Common myeloid progenitor, CD34-positive (primary cell): ENCODE measurements at regions not wholly inside any gene's neighbourhood (a gene's known extent, or its start where the extent isn't known, plus 50 kb on each side); places are given as distances from the start of the nearest gene placed in this dataset.

ENCODE experiments used
- CTCF ChIA-PET: fragments of 350-600 bp; sonication (Branson Sonifier 250); formaldehyde crosslinking; loops from one replicate; lab custom pipeline; 2021; ENCODE audit warnings: antibody characterized with exemption; lab: Charles Lee
- POLR2A ChIA-PET: fragments of 350-600 bp; sonication (Branson Sonifier 250); formaldehyde crosslinking; loops from one replicate; lab custom pipeline; 2021; ENCODE audit warnings: antibody characterized with exemption; lab: Charles Lee
- DNase-seq, 3 donors: peaks; one replicate each; pipeline versions ENCODE4 v3.0.0 to v3.0.0-alpha.2; 2013
- H3K27ac ChIP-seq, 2 experiments: 1 replicate in 1 of 2; 2 replicates in 1 of 2; pipeline ENCODE4 v1.7.0; 2013; ENCODE audit warnings: inconsistent platforms in 2 of 2, low read length in 2 of 2, mild to moderate bottlenecking in 2 of 2, low read depth in 1 of 2, moderate library complexity in 1 of 2; ENCODE audit not compliant: severe bottlenecking in 2 of 2, insufficient read depth in 1 of 2, poor library complexity in 1 of 2
- H3K27me3 ChIP-seq, 5 experiments: replicated peaks in 2 of 5; 1 replicate in 3 of 5; 2 replicates in 2 of 5; pipeline versions ENCODE4 v1.6.1 to v1.7.0; 2013; ENCODE audit warnings: low read length in 4 of 5, mild to moderate bottlenecking in 2 of 5, moderate library complexity in 2 of 5, inconsistent platforms in 1 of 5; ENCODE audit not compliant: insufficient read depth in 5 of 5, control insufficient read depth in 4 of 5
- H3K36me3 ChIP-seq, 4 experiments: 1 replicate in 2 of 4; 2 replicates in 2 of 4; pipeline versions ENCODE4 v1.6.1 to v1.7.0; 2013; ENCODE audit warnings: low read length in 3 of 4, control low read depth in 1 of 4, mild to moderate bottlenecking in 1 of 4; ENCODE audit not compliant: control insufficient read depth in 4 of 4, insufficient read depth in 4 of 4
- H3K4me1 ChIP-seq, 4 experiments: 1 replicate in 3 of 4; 2 replicates in 1 of 4; pipeline versions ENCODE4 v1.6.1 to v1.7.1; 2013; ENCODE audit warnings: low read length in 3 of 4, mild to moderate bottlenecking in 3 of 4, control low read depth in 1 of 4, inconsistent platforms in 1 of 4, moderate library complexity in 1 of 4; ENCODE audit not compliant: control insufficient read depth in 4 of 4, insufficient read depth in 4 of 4; ENCODE audit errors: control extremely low read depth in 1 of 4
- H3K4me3 ChIP-seq, 7 experiments: 1 replicate in 4 of 7; 2 replicates in 3 of 7; pipeline versions ENCODE4 v1.5.1 to v1.7.0; 2013; ENCODE audit warnings: mild to moderate bottlenecking in 7 of 7, low read length in 6 of 7, moderate library complexity in 6 of 7, inconsistent platforms in 2 of 7, low read depth in 2 of 7, control low read depth in 1 of 7; ENCODE audit not compliant: insufficient read depth in 4 of 7, control insufficient read depth in 1 of 7; ENCODE audit errors: extremely low read depth in 1 of 7
- H3K9me3 ChIP-seq, 5 experiments: 1 replicate in 4 of 5; 2 replicates in 1 of 5; pipeline versions ENCODE4 v1.6.1 to v1.7.1; 2013; ENCODE audit warnings: low read length in 4 of 5, mild to moderate bottlenecking in 2 of 5, inconsistent platforms in 1 of 5, low read depth in 1 of 5, moderate library complexity in 1 of 5; ENCODE audit not compliant: control insufficient read depth in 4 of 5, insufficient read depth in 2 of 5; ENCODE audit errors: control extremely low read depth in 1 of 5
- WGBS: methylation state at CpG from one replicate; pipeline ENCODE4 v1.1.5; 2013; ENCODE audit not compliant: insufficient coverage; 5-methylcytosine and 5-hydroxymethylcytosine counted together

DNA sequence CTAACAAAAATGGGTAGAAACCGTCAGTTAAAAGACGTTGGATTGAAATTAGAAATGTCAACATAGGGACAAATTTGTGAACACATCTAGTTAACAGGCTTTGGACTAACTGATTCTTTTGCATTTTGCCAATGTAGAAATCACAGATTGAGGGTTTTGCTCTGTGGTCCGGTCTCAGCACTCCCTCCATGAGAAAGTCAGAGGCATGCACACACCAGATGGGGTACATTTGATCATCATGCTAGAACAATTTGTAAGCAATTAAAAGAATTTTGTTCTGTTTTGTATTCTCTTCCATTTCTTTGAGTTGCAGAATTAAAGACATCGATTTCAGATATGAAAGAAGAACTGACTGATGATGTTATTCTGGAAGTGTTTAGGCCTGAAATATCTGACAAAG, 179.1 kb upstream of the CCDC68 start:
- H3K9me3 ChIP-seq: no peaks in the 10 kb centered on the region
- H3K4me1 ChIP-seq: no peaks in the 10 kb centered on the region
- H3K27me3 ChIP-seq: peaks cover 0 to 11% (median 0%) of the 10 kb centered on the region in 5 experiments
- H3K4me3 ChIP-seq: no peak overlapping the region
- 92% methylated on average over 4 of the region's 4 CpGs for WGBS
- no peak for DNase-seq
- CTCF ChIA-PET: no interaction called here
- no peak overlapping the region for H3K27ac ChIP-seq
- H3K36me3 ChIP-seq: no peaks in the 10 kb centered on the region
- POLR2A ChIA-PET: no interaction called here

- Histone ChIP-seq H3K9me3 (no peaks in the 10 kb centered on the region), H3K4me1 (no peaks in the 10 kb centered on the region), H3K27ac (no peak overlapping the region), H3K4me3 (no peak overlapping the region), H3K36me3 (no peaks in the 10 kb centered on the region), H3K27me3 (peaks cover 0 to 11% (median 0%) of the 10 kb centered on the region in 5 experiments)
- 100% methylated on average over 1 of the region's 2 CpGs for whole genome bisulfite sequencing
- ChIA-PET POLR2A (no interaction called here), CTCF (no interaction called here)
- no peak for DNase-seq
Observed at GRCh38 chr18:55137602-55138001, 178.3 kb upstream of the CCDC68 start.

- ChIA-PET POLR2A (no interaction called here), CTCF (no interaction called here)
- no peaks in the 10 kb centered on the region for H3K9me3 ChIP-seq
- H3K4me1 ChIP-seq: no peaks in the 10 kb centered on the region
- peaks cover 0 to 11% (median 0%) of the 10 kb centered on the region in 5 experiments for H3K27me3 ChIP-seq
- no peak overlapping the region for H3K4me3 ChIP-seq
- no peak overlapping the region for H3K27ac ChIP-seq
- no peaks in the 10 kb centered on the region for H3K36me3 ChIP-seq
- WGBS: 100% methylated on average over 5 of the region's 7 CpGs
- no peak for DNase-seq
Observed at GRCh38 chr18:55136864-55137263, 177.6 kb upstream of the CCDC68 start.

DNA sequence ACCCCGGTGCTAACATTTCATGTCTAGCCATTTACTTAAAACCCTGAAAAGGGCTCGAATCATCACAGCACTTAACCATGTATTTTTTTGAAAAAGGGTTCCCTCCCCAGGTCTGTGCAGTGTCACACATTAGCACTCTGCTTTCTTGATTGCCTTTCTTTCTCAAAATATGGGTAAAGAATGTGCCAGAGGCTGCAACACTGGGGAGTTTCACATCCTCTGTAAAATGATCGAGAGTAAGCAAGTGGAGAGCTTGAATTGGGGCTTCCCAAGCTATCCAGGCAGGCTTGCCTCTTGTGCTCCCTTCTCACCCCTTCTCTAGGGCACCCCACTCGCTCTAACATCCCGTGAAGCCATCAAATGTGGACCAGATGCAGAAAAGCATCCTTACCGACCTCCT, 177.0 kb upstream of the CCDC68 start:
- WGBS: 91% methylated on average over 6 of the region's 6 CpGs
- ChIA-PET CTCF (no interaction called here), POLR2A (no interaction called here)
- Histone ChIP-seq H3K4me3 (no peak overlapping the region), H3K36me3 (no peaks in the 10 kb centered on the region), H3K27ac (no peak overlapping the region), H3K4me1 (no peaks in the 10 kb centered on the region), H3K27me3 (peaks cover 0 to 11% (median 0%) of the 10 kb centered on the region in 5 experiments), H3K9me3 (no peaks in the 10 kb centered on the region)
- DNase-seq: no peak

GRCh38 chr18:55133378-55133777, 174.1 kb upstream of the CCDC68 start:
- Histone ChIP-seq H3K27ac (no peak overlapping the region), H3K9me3 (no peaks in the 10 kb centered on the region), H3K4me3 (no peak overlapping the region), H3K36me3 (no peaks in the 10 kb centered on the region), H3K27me3 (peaks cover 0 to 11% (median 0%) of the 10 kb centered on the region in 5 experiments), H3K4me1 (no peaks in the 10 kb centered on the region)
- 100% methylated on average over 6 of the region's 6 CpGs for WGBS
- ChIA-PET CTCF (no interaction called here), POLR2A (no interaction called here)
- no peak for DNase-seq

GRCh38 chr18:55128437-55128836, 169.2 kb upstream of the CCDC68 start:
- Histone ChIP-seq H3K27ac (no peak overlapping the region), H3K36me3 (no peaks in the 10 kb centered on the region), H3K4me1 (no peaks in the 10 kb centered on the region), H3K4me3 (no peak overlapping the region), H3K9me3 (no peaks in the 10 kb centered on the region), H3K27me3 (no peaks in the 10 kb centered on the region)
- ChIA-PET CTCF (no interaction called here), POLR2A (no interaction called here)
- no peak for DNase-seq
- 100% methylated on average over 1 of the region's 3 CpGs for WGBS

DNA sequence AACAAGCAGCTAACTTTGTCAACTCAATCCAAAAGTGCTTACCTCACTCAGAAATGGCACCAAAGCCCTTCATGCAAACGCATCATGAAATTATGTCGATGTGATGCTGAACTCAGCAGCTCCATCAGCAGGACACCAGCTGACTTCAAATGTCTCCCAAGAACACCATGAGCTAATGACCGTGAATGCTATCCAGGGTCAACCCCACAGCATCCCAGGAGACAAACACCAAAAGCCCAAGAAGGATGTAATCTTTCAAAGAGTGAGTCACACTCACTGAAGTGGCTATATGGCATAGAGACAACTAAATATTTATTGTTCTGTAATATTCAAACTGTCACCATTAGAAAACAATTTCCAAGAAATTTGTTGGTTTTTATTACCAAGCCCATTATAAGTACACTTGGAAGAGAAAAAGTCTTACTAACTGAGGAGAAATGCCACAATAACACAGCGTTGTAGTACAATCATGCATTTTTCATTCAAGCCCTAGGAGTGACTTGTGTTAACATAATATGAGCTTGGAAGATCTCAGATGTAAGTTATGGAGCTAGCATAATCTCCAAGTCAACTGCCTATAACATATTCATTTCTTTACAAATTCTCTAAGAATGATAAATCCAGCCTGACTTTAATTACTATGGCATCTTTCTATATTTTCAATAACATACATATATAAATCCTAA, 165.0 kb upstream of the CCDC68 start:
- 100% methylated on average over 2 of the region's 4 CpGs for WGBS
- Histone ChIP-seq H3K9me3 (peaks cover 0 to 5% (median 0%) of the 10 kb centered on the region in 5 experiments), H3K4me1 (peaks cover 0 to 2% (median 0%) of the 10 kb centered on the region in 4 experiments), H3K27me3 (no peaks in the 10 kb centered on the region), H3K4me3 (no peak overlapping the region), H3K27ac (no peak overlapping the region), H3K36me3 (no peaks in the 10 kb centered on the region)
- ChIA-PET CTCF (no interaction called here), POLR2A (no interaction called here)
- DNase-seq: no peak
